Mammary epithelial cell (primary cell): ENCODE measurements at regions not wholly inside any gene's neighbourhood (a gene's known extent, or its start where the extent isn't known, plus 50 kb on each side); places are given as distances from the start of the nearest gene placed in this dataset.

Source experiments
- CTCF ChIP-seq, 2 donors: IDR thresholded peaks in 1 of 2; conservative IDR thresholded peaks in 1 of 2; 2 replicates each; pipeline ENCODE4 v1.5.1; 2011 to 2012; ENCODE audit warnings: inconsistent platforms in 2 of 2, low read length in 2 of 2, mild to moderate bottlenecking in 2 of 2, control low read depth in 1 of 2, low read depth in 1 of 2; ENCODE audit not compliant: insufficient read depth in 1 of 2; ENCODE audit errors: extremely low read depth in 1 of 2
- EZH2 ChIP-seq: IDR thresholded peaks from 2 replicates; pipeline ENCODE4 v1.6.1; 2012; ENCODE audit warnings: low read length, inconsistent platforms, borderline replicate concordance

- TF ChIP-seq CTCF (conservative IDR thresholded peaks at IDR 0.05 in 1 of 2, IDR thresholded peaks at IDR 0.05 in 1 of 2; ENCODE audit: extremely low read depth in 1 of 2, insufficient read depth in 1 of 2, low read depth in 1 of 2, low read length in 2 of 2) (no peak), EZH2 (no peak)
Measured at GRCh38 chr2:43163584-43164270, 62.7 kb downstream of the ZFP36L2 start.
